Activated CD4-positive, alpha-beta T cell treated with anti-CD3 and anti-CD28 coated beads, Interleukin-2, amount 50 U/mL, for 16 hours (primary cell): ENCODE measurements at regions not wholly inside any gene's neighbourhood (a gene's known extent, or its start where the extent isn't known, plus 50 kb on each side); places are given as distances from the start of the nearest gene placed in this dataset.

ENCODE experiments used
- DNase-seq: peaks from one replicate; pipeline ENCODE4 v3.0.0-alpha.2; 2020

- DNase-seq, result peak; percentile 23
Measured at GRCh38 chr6:30806581-30807183, 62.3 kb upstream of the IER3 start.

GRCh38 chr6:30804333-30804732 is 60.0 kb upstream of the IER3 start:
- DNase-seq, result no peak

- no peak for DNase-seq
Measured at GRCh38 chr6:30802731-30803130, 58.4 kb upstream of the IER3 start.

- no peak for DNase-seq
Measured at GRCh38 chr6:30801950-30802349, 57.6 kb upstream of the IER3 start.

- no peak for DNase-seq
Measured at GRCh38 chr6:30800871-30801270, 56.5 kb upstream of the IER3 start.

- DNase-seq, result no peak
Measured at GRCh38 chr6:30799210-30799609, 54.9 kb upstream of the IER3 start.

- DNase-seq, result no peak
Measured at GRCh38 chr6:30798494-30798893, 54.1 kb upstream of the IER3 start.

GRCh38 chr6:30795549-30796293 is 51.4 kb upstream of the IER3 start:
- no peak for DNase-seq
